HG03571 (cell line): ENCODE measurements at regions not wholly inside any gene's neighbourhood (a gene's known extent, or its start where the extent isn't known, plus 50 kb on each side); places are given as distances from the start of the nearest gene placed in this dataset.

Experiments
- ATAC-seq: cut with Tn5 transposase; IDR thresholded peaks from one replicate; pipeline ENCODE4 v1.9.1; 2021; ENCODE audit not compliant: unreplicated experiment

GRCh38 chr5:171509467-171509866 lies 90.0 kb downstream of the FGF18 start:
- no peak for ATAC-seq

GRCh38 chr5:171512397-171512796 lies 93.0 kb downstream of the FGF18 start:
- ATAC-seq: no peak

- ATAC-seq: no peak
Observed at GRCh38 chr5:171513591-171513990, 94.1 kb downstream of the FGF18 start.

GRCh38 chr5:171518916-171519315 lies 99.5 kb downstream of the FGF18 start:
- no peak for ATAC-seq

GRCh38 chr5:171520300-171521174 lies 101.1 kb downstream of the FGF18 start:
- ATAC-seq: no peak

GRCh38 chr5:171521219-171521633 lies 101.8 kb downstream of the FGF18 start:
- no peak for ATAC-seq

- ATAC-seq: no peak
Observed at GRCh38 chr5:171521679-171522078, 102.2 kb downstream of the FGF18 start.

- no peak for ATAC-seq
Observed at GRCh38 chr5:171523781-171524180, 104.3 kb downstream of the FGF18 start.

GRCh38 chr5:171524466-171524865 lies 105.0 kb downstream of the FGF18 start:
- no peak for ATAC-seq

- no peak for ATAC-seq
Observed at GRCh38 chr5:171525085-171525484, 105.6 kb downstream of the FGF18 start.

GRCh38 chr5:171528036-171528435 lies 108.6 kb downstream of the FGF18 start:
- no peak for ATAC-seq

GRCh38 chr5:171528865-171529614 lies 109.6 kb downstream of the FGF18 start:
- ATAC-seq: no peak

- ATAC-seq: no peak
Observed at GRCh38 chr5:171531638-171532037, 112.2 kb downstream of the FGF18 start.

- ATAC-seq: no peak
Observed at GRCh38 chr5:171533153-171533552, 113.7 kb downstream of the FGF18 start.

GRCh38 chr5:171534043-171534895 lies 114.8 kb downstream of the FGF18 start:
- no peak for ATAC-seq

GRCh38 chr5:171535162-171535561 lies 115.7 kb downstream of the FGF18 start:
- ATAC-seq: no peak

- no peak for ATAC-seq
Observed at GRCh38 chr5:171537070-171537849, 117.8 kb downstream of the FGF18 start.

GRCh38 chr5:171537923-171538537 lies 118.6 kb downstream of the FGF18 start:
- ATAC-seq: no peak

GRCh38 chr5:171538681-171539080 lies 119.2 kb downstream of the FGF18 start:
- no peak for ATAC-seq

GRCh38 chr5:171540865-171541264 lies 121.4 kb downstream of the FGF18 start:
- ATAC-seq: no peak
